ENCODE measurements at regions not wholly inside any gene's neighbourhood (a gene's known extent, or its start where the extent isn't known, plus 50 kb on each side); places are given as distances from the start of the nearest gene placed in this dataset.

- H3K4me1 ChIP-seq, result no peaks in the 10 kb centered on the region
- H3K27ac ChIP-seq (replicated peaks in 1 of 4), result no peak overlapping the region
- H3K4me3 ChIP-seq, result no peak overlapping the region
- H3K9me3 ChIP-seq, result no peaks in the 10 kb centered on the region
- intact Hi-C loops (cut with DNase I), result no loop called here
- WGBS, result 81% methylated on average over 8 of the region's 8 CpGs
- TF ChIP-seq EP300 (IDR thresholded peaks at IDR 0.05), result no peak
- TF ChIP-seq CTCF (IDR thresholded peaks at IDR 0.05), result no peak
- TF ChIP-seq POLR2AphosphoS5 (IDR thresholded peaks at IDR 0.05), result no peak
- TF ChIP-seq POLR2A (IDR thresholded peaks at IDR 0.05; ENCODE audit: low read depth), result no peak
- H3K27me3 ChIP-seq, result peaks cover 0 to 15% (median 0%) of the 10 kb centered on the region in 4 donors
- no peaks in the 10 kb centered on the region for H3K36me3 ChIP-seq
- no peak for DNase-seq (ENCODE audit: extremely low spot score)
These were observed 200.8 kb upstream of the AGAP1 start for GRCh38 chr2:235293061-235293460.

DNA sequence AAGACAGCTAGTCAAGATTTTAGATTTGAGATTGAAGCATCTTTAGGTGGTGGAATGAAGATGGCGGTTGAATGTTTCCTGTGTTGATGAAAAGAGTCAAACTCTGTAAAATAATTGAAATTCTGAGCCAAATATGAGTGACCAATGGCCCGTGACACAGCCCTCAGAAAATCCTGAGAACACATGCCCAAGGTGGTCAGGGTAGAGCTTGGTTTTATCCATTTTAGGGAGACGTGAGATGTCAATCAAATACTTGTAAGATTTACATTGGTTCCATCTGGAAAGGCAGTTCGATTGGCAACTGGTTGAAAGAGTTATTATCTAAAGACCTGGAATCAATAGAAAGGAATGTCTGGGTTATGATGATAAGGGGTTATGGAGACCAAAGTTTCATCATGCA is 198.0 kb upstream of the AGAP1 start:
- H3K36me3 ChIP-seq, result no peaks in the 10 kb centered on the region
- TF ChIP-seq CTCF (IDR thresholded peaks at IDR 0.05), result no peak
- TF ChIP-seq EP300 (IDR thresholded peaks at IDR 0.05), result no peak
- no peak for TF ChIP-seq POLR2AphosphoS5 (IDR thresholded peaks at IDR 0.05)
- TF ChIP-seq POLR2A (IDR thresholded peaks at IDR 0.05; ENCODE audit: low read depth), result no peak
- no peaks in the 10 kb centered on the region for H3K4me1 ChIP-seq
- no peak overlapping the region for H3K27ac ChIP-seq (replicated peaks in 1 of 4)
- intact Hi-C loops (cut with DNase I), result no loop called here
- H3K9me3 ChIP-seq, result no peaks in the 10 kb centered on the region
- H3K27me3 ChIP-seq, result peaks cover 0 to 27% (median 0%) of the 10 kb centered on the region in 4 donors
- no peak for DNase-seq (ENCODE audit: extremely low spot score)
- WGBS, result 87% methylated on average over 4 of the region's 4 CpGs
- no peak overlapping the region for H3K4me3 ChIP-seq

DNA sequence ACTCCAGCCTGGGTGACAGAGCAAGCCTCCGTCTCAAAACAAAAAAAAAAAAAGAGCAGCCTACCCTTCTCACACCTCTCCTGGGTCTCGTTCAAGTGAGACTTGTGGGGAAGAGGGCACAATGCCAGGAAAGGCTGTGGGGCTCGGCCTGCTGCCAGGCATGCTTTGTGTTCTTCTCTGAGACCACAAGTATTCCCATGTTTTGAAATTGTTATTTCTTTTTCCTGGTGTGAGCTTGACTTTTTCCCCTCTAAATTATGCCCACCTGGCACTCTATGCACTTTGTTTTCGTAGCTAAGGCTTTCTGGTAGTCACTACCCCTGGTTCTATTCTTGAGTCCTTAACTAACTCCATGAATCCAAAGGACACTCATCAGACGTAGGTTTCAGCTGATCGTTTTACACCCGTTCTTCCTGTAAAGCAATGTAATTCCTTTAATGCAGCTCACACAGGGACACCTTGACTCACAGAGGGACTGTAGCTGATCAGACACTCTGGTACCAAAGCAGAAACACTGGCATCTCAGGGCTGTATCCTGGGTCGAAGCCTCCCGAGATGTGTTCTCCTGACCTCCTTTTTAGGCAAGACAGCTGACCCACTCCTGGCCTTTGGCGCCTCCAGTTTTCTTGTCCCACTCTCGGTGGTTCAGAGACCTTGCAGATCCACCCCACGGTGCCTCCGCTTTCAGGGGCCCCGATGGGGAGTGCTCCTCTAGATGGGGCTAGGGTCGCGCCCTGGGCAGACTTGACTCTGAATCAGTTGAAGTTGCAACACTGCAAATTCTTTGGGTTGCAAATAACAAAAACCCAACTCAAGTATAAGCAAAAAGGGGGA is 193.3 kb upstream of the AGAP1 start:
- TF ChIP-seq POLR2AphosphoS5 (IDR thresholded peaks at IDR 0.05), result no peak
- TF ChIP-seq POLR2A (IDR thresholded peaks at IDR 0.05; ENCODE audit: low read depth), result no peak
- no peak for TF ChIP-seq CTCF (IDR thresholded peaks at IDR 0.05)
- TF ChIP-seq EP300 (IDR thresholded peaks at IDR 0.05), result no peak
- Histone ChIP-seq H3K27me3 (peaks cover 0 to 43% (median 0%) of the 10 kb centered on the region in 4 donors), H3K9me3 (no peaks in the 10 kb centered on the region), H3K4me1 (no peaks in the 10 kb centered on the region), H3K4me3 (no peak overlapping the region), H3K27ac (replicated peaks in 1 of 4) (no peak overlapping the region), H3K36me3 (no peaks in the 10 kb centered on the region)
- DNase-seq (ENCODE audit: extremely low spot score), result no peak
- intact Hi-C loops (cut with DNase I), result no loop called here
- 74% methylated on average over 14 of the region's 16 CpGs for WGBS

DNA sequence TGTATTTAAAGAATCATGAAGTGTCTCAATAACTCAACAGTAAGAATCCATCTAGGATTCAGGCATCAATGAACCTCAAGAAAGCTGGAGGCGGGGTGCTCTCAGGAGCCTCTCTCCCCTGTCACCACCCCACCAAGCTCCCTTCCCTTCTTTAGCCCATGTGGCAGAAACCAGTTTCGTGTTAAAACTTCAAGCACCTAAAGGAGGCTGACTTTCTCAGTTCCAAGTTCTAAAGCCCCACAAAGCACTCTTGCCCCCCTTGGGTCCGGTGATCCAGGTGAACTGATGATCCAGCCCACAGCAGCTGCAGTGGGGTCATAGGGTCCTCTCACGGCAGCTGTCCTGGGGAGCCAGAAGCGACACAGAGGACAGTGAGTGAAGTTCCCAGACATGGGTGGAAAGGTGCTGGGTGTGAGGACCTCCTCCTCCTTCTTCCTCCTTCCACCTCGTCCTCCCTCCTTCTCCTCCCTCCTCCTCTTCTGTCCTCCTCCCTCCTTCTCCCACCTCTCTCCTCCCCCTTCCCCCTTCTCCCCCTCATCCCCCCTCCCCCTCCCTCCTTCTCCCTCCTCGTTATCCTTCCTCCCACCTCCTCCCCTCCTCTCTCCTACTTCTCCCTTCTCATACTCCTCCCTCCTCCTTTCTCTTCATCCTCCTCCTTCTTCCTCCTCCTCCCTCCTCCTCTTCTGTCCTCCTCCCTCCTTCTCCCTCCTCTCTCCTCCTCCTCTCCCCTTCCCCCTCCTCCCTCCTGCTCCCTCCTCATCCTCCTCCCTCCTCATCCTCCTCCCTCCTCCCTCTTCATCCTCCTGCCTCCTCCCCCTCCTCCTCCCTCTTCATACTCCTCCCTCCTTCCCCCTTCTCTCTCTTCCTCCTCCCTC is 192.4 kb upstream of the AGAP1 start:
- Histone ChIP-seq H3K4me1 (no peaks in the 10 kb centered on the region), H3K9me3 (no peaks in the 10 kb centered on the region), H3K27ac (replicated peaks in 1 of 4) (no peak overlapping the region), H3K4me3 (no peak overlapping the region), H3K27me3 (peaks cover 0 to 43% (median 0%) of the 10 kb centered on the region in 4 donors), H3K36me3 (no peaks in the 10 kb centered on the region)
- WGBS, result 70% methylated on average over 7 of the region's 7 CpGs
- TF ChIP-seq POLR2A (IDR thresholded peaks at IDR 0.05; ENCODE audit: low read depth) (no peak), CTCF (IDR thresholded peaks at IDR 0.05) (no peak), EP300 (IDR thresholded peaks at IDR 0.05) (no peak), POLR2AphosphoS5 (IDR thresholded peaks at IDR 0.05) (no peak)
- intact Hi-C loops (cut with DNase I), result no loop called here
- peak; percentile 55 for DNase-seq (ENCODE audit: extremely low spot score)
